ENCODE measurements at regions not wholly inside any gene's neighbourhood (a gene's known extent, or its start where the extent isn't known, plus 50 kb on each side); places are given as distances from the start of the nearest gene placed in this dataset.

DNA sequence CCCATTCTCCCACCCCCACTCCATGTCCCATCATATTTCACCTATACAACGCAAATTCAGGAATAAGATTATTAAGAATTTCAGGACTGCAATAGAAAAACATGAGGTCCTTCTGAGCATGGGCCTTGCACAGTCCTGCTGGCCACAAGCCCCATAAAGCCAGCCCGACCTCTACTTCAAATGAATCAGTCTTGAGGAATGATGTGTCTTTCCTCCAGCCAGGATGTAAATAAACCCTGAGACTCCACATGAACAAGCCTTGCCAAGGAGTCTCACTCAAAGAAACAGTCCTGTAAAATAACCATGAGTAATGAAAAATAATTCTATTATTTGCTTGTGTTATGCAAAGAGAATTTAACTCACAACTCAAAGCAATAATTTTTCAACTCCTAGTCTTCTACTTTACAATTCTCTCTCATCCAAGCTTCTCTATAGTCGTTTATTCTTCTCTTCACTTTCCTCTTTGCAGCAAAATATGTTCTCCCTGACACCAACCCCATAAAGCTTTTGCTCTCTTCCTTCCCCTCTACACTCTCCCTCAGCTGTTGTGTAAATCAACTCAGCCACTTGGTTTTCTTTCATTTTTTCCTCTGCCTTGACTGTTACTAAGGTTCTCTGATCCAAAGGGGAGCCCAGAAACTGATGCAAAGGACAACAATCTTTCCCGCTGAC, 140.1 kb upstream of the MOCS2 start:
- TF ChIP-seq CTCF (conservative IDR thresholded peaks at IDR 0.05; ENCODE audit: low read length) (no peak), EZH2phosphoT487 (IDR thresholded peaks at IDR 0.05; ENCODE audit: borderline replicate concordance, low read depth, low read length) (no peak)

Data from OCI-LY7 (cell line).